ENCODE measurements at regions not wholly inside any gene's neighbourhood (a gene's known extent, or its start where the extent isn't known, plus 50 kb on each side); places are given as distances from the start of the nearest gene placed in this dataset.

- H3K4me3 ChIP-seq (ENCODE audit: low read depth, low read length) = no peak overlapping the region
- TF ChIP-seq, protein P1, sequence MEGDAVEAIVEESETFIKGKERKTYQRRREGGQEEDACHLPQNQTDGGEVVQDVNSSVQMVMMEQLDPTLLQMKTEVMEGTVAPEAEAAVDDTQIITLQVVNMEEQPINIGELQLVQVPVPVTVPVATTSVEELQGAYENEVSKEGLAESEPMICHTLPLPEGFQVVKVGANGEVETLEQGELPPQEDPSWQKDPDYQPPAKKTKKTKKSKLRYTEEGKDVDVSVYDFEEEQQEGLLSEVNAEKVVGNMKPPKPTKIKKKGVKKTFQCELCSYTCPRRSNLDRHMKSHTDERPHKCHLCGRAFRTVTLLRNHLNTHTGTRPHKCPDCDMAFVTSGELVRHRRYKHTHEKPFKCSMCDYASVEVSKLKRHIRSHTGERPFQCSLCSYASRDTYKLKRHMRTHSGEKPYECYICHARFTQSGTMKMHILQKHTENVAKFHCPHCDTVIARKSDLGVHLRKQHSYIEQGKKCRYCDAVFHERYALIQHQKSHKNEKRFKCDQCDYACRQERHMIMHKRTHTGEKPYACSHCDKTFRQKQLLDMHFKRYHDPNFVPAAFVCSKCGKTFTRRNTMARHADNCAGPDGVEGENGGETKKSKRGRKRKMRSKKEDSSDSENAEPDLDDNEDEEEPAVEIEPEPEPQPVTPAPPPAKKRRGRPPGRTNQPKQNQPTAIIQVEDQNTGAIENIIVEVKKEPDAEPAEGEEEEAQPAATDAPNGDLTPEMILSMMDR (IDR thresholded peaks at IDR 0.05; ENCODE audit: insufficient read depth, low read length, severe bottlenecking) = no peak
- no peaks in the 10 kb centered on the region for H3K36me3 ChIP-seq (ENCODE audit: control insufficient read depth, insufficient read depth, low read length)
- no peak for DNase-seq (ENCODE audit: low read depth)
- no peaks in the 10 kb centered on the region for H3K27me3 ChIP-seq (ENCODE audit: control insufficient read depth, insufficient read depth, low read length)
- no peak for FAIRE-seq
Measured at GRCh38 chrX:98331407-98331806, 1447.7 kb downstream of the RPA4 start.

DNA sequence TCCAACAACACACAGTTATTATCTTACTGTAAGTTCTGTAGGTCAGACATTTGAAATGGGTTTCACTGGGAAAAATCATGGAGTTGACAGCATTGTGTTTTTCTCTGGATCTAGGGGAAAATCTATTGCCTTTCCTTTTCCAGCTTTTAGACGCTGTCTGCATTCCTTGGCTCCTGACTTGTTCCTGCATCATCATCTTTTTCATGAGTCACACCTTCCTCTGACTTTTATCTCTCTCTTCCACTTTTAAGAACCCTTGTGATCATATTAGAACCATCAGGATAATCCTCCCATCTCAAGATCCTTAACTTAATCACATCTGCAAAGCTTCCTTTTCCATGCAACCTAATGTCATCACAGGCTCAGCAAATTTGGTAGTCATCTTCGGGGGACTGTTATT, 1454.8 kb downstream of the RPA4 start:
- no peaks in the 10 kb centered on the region for H3K27me3 ChIP-seq (ENCODE audit: control insufficient read depth, insufficient read depth, low read length)
- no peaks in the 10 kb centered on the region for H3K36me3 ChIP-seq (ENCODE audit: control insufficient read depth, insufficient read depth, low read length)
- DNase-seq (ENCODE audit: low read depth) = peak; percentile 0
- no peak overlapping the region for H3K4me3 ChIP-seq (ENCODE audit: low read depth, low read length)
- FAIRE-seq = no peak
- TF ChIP-seq, protein P1 (IDR thresholded peaks at IDR 0.05; ENCODE audit: insufficient read depth, low read length, severe bottlenecking) = no peak

DNA sequence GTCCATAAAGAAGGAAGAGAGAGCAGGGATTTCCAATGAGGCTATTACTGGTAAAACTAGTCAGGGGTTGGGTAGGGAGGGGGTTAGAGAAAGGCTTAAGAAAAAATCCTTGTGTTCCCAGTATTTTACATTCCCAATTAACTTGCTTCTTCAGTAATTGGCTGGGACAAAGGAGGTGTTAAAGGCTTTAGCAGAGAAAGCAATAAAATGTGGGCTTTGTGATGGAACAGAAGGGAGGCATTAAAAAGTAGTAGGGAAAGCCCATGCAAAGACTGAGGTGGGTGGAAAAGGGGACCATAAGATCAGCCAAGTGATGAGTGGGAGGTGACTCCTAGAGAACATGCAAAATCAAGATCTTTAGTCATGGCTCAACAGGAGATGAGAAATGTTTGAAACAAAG, 1467.2 kb downstream of the RPA4 start:
- no peaks in the 10 kb centered on the region for H3K27me3 ChIP-seq (ENCODE audit: control insufficient read depth, insufficient read depth, low read length)
- no peaks in the 10 kb centered on the region for H3K36me3 ChIP-seq (ENCODE audit: control insufficient read depth, insufficient read depth, low read length)
- FAIRE-seq = no peak
- H3K4me3 ChIP-seq (ENCODE audit: low read depth, low read length) = no peak overlapping the region
- no peak for DNase-seq (ENCODE audit: low read depth)
- TF ChIP-seq, protein P1 (IDR thresholded peaks at IDR 0.05; ENCODE audit: insufficient read depth, low read length, severe bottlenecking) = no peak

GRCh38 chrX:98357146-98357545, 1473.4 kb downstream of the RPA4 start:
- Histone ChIP-seq H3K27me3 (ENCODE audit: control insufficient read depth, insufficient read depth, low read length) (no peaks in the 10 kb centered on the region), H3K4me3 (ENCODE audit: low read depth, low read length) (no peak overlapping the region), H3K36me3 (ENCODE audit: control insufficient read depth, insufficient read depth, low read length) (no peaks in the 10 kb centered on the region)
- FAIRE-seq = no peak
- DNase-seq (ENCODE audit: low read depth) = no peak
- TF ChIP-seq, protein P1 (IDR thresholded peaks at IDR 0.05; ENCODE audit: insufficient read depth, low read length, severe bottlenecking) = no peak

- H3K4me3 ChIP-seq (ENCODE audit: low read depth, low read length) = no peak overlapping the region
- no peak for DNase-seq (ENCODE audit: low read depth)
- TF ChIP-seq, protein P1 (IDR thresholded peaks at IDR 0.05; ENCODE audit: insufficient read depth, low read length, severe bottlenecking) = no peak
- H3K27me3 ChIP-seq (ENCODE audit: control insufficient read depth, insufficient read depth, low read length) = no peaks in the 10 kb centered on the region
- no peak for FAIRE-seq
- H3K36me3 ChIP-seq (ENCODE audit: control insufficient read depth, insufficient read depth, low read length) = no peaks in the 10 kb centered on the region
Measured at GRCh38 chrX:98362630-98363029, 1478.9 kb downstream of the RPA4 start.

DNA sequence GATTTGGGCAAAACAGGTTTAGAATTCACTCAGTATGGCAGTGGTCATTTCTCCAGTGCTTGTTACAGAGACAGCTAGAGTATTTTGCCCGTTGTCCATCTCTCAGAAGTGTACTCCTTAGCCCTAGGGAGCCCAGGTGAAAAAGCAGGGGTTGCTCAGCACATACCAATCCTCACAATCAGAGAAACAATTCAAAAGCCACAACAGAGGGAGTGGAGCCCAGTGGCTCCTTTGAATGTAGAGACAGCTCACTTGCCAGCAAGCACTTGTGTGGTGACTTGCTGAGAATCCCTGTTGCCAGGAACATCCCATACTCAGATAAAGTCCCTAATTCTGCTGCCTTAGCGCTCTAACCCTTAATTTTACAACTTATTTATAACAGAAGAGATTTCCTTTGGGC, 1488.3 kb downstream of the RPA4 start:
- Histone ChIP-seq H3K27me3 (ENCODE audit: control insufficient read depth, insufficient read depth, low read length) (no peaks in the 10 kb centered on the region), H3K4me3 (ENCODE audit: low read depth, low read length) (no peak overlapping the region), H3K36me3 (ENCODE audit: control insufficient read depth, insufficient read depth, low read length) (no peaks in the 10 kb centered on the region)
- TF ChIP-seq, protein P1 (IDR thresholded peaks at IDR 0.05; ENCODE audit: insufficient read depth, low read length, severe bottlenecking) = no peak
- DNase-seq (ENCODE audit: low read depth) (peak; percentile 4), FAIRE-seq (no peak)
